Fibroblast of pulmonary artery (primary cell): ENCODE measurements at regions not wholly inside any gene's neighbourhood (a gene's known extent, or its start where the extent isn't known, plus 50 kb on each side); places are given as distances from the start of the nearest gene placed in this dataset.

ENCODE experiments used
- DNase-seq: peaks from one replicate; pipeline ENCODE4 v3.0.0-alpha.2; 2010; ENCODE audit warnings: low read depth
- H3K4me3 ChIP-seq: replicated peaks from 2 replicates; pipeline ENCODE4 v1.5.1; 2011; ENCODE audit warnings: low read depth, mild to moderate bottlenecking, control low read depth, low read length, moderate library complexity
- CTCF ChIP-seq: IDR thresholded peaks from 2 replicates; pipeline ENCODE4 v1.5.1; 2011; ENCODE audit warnings: mild to moderate bottlenecking, control low read depth, low read length, inconsistent platforms; ENCODE audit errors: missing control alignments

- TF ChIP-seq CTCF, result no peak
- H3K4me3 ChIP-seq, result no peak overlapping the region
- DNase-seq, result no peak
Measured at GRCh38 chr15:69895202-69895601, 202.5 kb downstream of the TLE3 start.

GRCh38 chr15:69896606-69897005, 201.1 kb downstream of the TLE3 start:
- TF ChIP-seq CTCF, result no peak
- no peak for DNase-seq
- H3K4me3 ChIP-seq, result no peak overlapping the region

GRCh38 chr15:69897061-69897460, 200.7 kb downstream of the TLE3 start:
- H3K4me3 ChIP-seq, result no peak overlapping the region
- no peak for TF ChIP-seq CTCF
- DNase-seq, result no peak

- H3K4me3 ChIP-seq, result no peak overlapping the region
- no peak for DNase-seq
- no peak for TF ChIP-seq CTCF
Measured at GRCh38 chr15:69897471-69898237, 200.1 kb downstream of the TLE3 start.

GRCh38 chr15:69898243-69898642, 199.5 kb downstream of the TLE3 start:
- DNase-seq, result no peak
- no peak for TF ChIP-seq CTCF
- H3K4me3 ChIP-seq, result no peak overlapping the region

- TF ChIP-seq CTCF, result no peak
- no peak overlapping the region for H3K4me3 ChIP-seq
- no peak for DNase-seq
Measured at GRCh38 chr15:69902414-69903062, 195.2 kb downstream of the TLE3 start.
